Neuronal stem cell (in vitro differentiated cells): ENCODE measurements at regions not wholly inside any gene's neighbourhood (a gene's known extent, or its start where the extent isn't known, plus 50 kb on each side); places are given as distances from the start of the nearest gene placed in this dataset.

Experiments
- DNase-seq: peaks from one replicate; pipeline ENCODE4 v3.0.0-alpha.2; 2013; ENCODE audit warnings: low spot score
- H2AFZ ChIP-seq: one replicate; pipeline ENCODE4 v1.6.1; 2013; ENCODE audit warnings: mild to moderate bottlenecking, low read length, inconsistent platforms
- H2AK5ac ChIP-seq: 2 replicates; pipeline ENCODE4 v1.6.1; 2013; ENCODE audit warnings: low read depth, mild to moderate bottlenecking, inconsistent platforms, low read length, moderate library complexity, mixed read lengths
- H2BK120ac ChIP-seq: 2 replicates; pipeline ENCODE4 v1.6.1; 2013; ENCODE audit warnings: low read depth, mild to moderate bottlenecking, inconsistent platforms, low read length, moderate library complexity, mixed read lengths
- H2BK12ac ChIP-seq: one replicate; pipeline ENCODE4 v1.6.1; 2013; ENCODE audit warnings: low read length, inconsistent platforms
- H2BK15ac ChIP-seq: 2 replicates; pipeline ENCODE4 v1.6.1; 2013; ENCODE audit warnings: mild to moderate bottlenecking, low read length, inconsistent platforms, mixed read lengths
- H2BK5ac ChIP-seq: one replicate; pipeline ENCODE4 v1.6.1; 2013; ENCODE audit warnings: inconsistent platforms, mild to moderate bottlenecking, low read length, moderate library complexity
- H3K14ac ChIP-seq: one replicate; pipeline ENCODE4 v1.6.1; 2013; ENCODE audit warnings: low read length, inconsistent platforms
- H3K18ac ChIP-seq: 2 replicates; pipeline ENCODE4 v1.6.1; 2013; ENCODE audit warnings: low read length, inconsistent platforms
- H3K23ac ChIP-seq: 2 replicates; pipeline ENCODE4 v1.6.1; 2013; ENCODE audit warnings: low read depth, mild to moderate bottlenecking, mixed read lengths, low read length, inconsistent platforms; ENCODE audit not compliant: poor library complexity
- H3K27ac ChIP-seq: replicated peaks from 3 replicates; pipeline ENCODE4 v1.5.1; 2013; ENCODE audit warnings: low read length, inconsistent platforms
- H3K27me3 ChIP-seq, 3 experiments: 2 replicates each; pipeline ENCODE4 v1.6.1; 2013; ENCODE audit warnings: low read length in 3 of 3, mild to moderate bottlenecking in 2 of 3, inconsistent platforms in 1 of 3, low read depth in 1 of 3, mixed read lengths in 1 of 3, moderate library complexity in 1 of 3; ENCODE audit not compliant: control insufficient read depth in 3 of 3, insufficient read depth in 3 of 3
- H3K36me3 ChIP-seq, 2 donors: replicated peaks in 1 of 2; 2 replicates each; pipeline ENCODE4 v1.6.1; 2013; ENCODE audit warnings: low read length in 2 of 2; ENCODE audit not compliant: control insufficient read depth in 2 of 2, insufficient read depth in 2 of 2
- H3K4ac ChIP-seq: 2 replicates; pipeline ENCODE4 v1.6.1; 2013; ENCODE audit warnings: inconsistent platforms, mild to moderate bottlenecking, low read length, moderate library complexity
- H3K4me1 ChIP-seq, 2 donors: 1 replicate in 1 of 2; 2 replicates in 1 of 2; pipeline ENCODE4 v1.6.1; 2013; ENCODE audit warnings: low read length in 2 of 2, low read depth in 1 of 2; ENCODE audit not compliant: control insufficient read depth in 2 of 2, insufficient read depth in 1 of 2
- H3K4me2 ChIP-seq: one replicate; pipeline ENCODE4 v1.6.1; 2013; ENCODE audit warnings: mild to moderate bottlenecking, low read length, inconsistent platforms; ENCODE audit not compliant: insufficient read depth, poor library complexity, severe bottlenecking
- H3K4me3 ChIP-seq, 2 donors: 2 replicates each; pipeline ENCODE4 v1.5.1; 2013; ENCODE audit warnings: low read length in 2 of 2, mild to moderate bottlenecking in 2 of 2, inconsistent platforms in 1 of 2, moderate library complexity in 1 of 2
- H3K79me1 ChIP-seq: one replicate; pipeline ENCODE4 v1.6.1; 2013; ENCODE audit warnings: low read depth, mild to moderate bottlenecking, inconsistent platforms, low read length, moderate library complexity
- H3K9ac ChIP-seq: one replicate; pipeline ENCODE4 v1.6.1; 2013; ENCODE audit warnings: mild to moderate bottlenecking, low read depth, low read length, inconsistent platforms; ENCODE audit not compliant: poor library complexity
- H3K9me3 ChIP-seq, 2 donors: replicated peaks in 1 of 2; 2 replicates each; pipeline versions ENCODE3 to v1.6.1; 2013; ENCODE audit warnings: low read length in 2 of 2, mild to moderate bottlenecking in 2 of 2, inconsistent platforms in 1 of 2, low read depth in 1 of 2, mixed read lengths in 1 of 2, moderate library complexity in 1 of 2; ENCODE audit not compliant: control insufficient read depth in 2 of 2, insufficient read depth in 1 of 2
- H4K8ac ChIP-seq: one replicate; pipeline ENCODE4 v1.6.1; 2013; ENCODE audit warnings: low read depth, mild to moderate bottlenecking, inconsistent platforms, low read length, moderate library complexity
- H4K91ac ChIP-seq: one replicate; pipeline ENCODE4 v1.6.1; 2013; ENCODE audit warnings: low read length, low read depth, mild to moderate bottlenecking, inconsistent platforms; ENCODE audit not compliant: poor library complexity
- WGBS, 2 donors: extraction: QIAGEN DNeasy Blood & Tissue Kit; methylation state at CpG; one replicate each; pipeline ENCODE4 v1.1.7; 2013; ENCODE audit warnings: missing lambda C conversion rate in 2 of 2, mixed read lengths in 1 of 2; ENCODE audit not compliant: insufficient read length in 2 of 2, insufficient replicate concordance in 1 of 2; ENCODE audit errors: extremely low coverage in 2 of 2; 5-methylcytosine and 5-hydroxymethylcytosine counted together

DNA sequence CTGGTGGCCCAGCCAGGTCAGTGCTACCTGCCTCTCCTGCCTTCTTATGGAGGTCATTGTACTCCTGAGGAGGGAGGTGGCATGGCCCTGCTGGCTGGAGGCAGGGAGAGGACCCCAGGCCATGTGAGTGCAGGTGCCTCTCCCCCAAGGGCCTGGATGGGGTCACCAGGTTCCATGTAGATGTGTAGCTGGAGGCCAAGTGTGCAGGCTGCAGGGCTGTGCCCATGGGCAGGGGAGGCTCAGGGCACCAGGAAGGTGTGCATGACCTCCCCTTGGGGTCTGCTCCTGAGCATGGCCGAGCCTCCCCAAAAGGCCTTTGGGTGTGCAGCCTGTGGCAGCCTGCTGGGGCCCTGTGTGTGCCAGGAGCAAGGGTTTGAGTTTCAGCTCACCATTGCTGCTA is 128.1 kb upstream of the HDAC4 start:
- H3K27me3 ChIP-seq: peaks cover 0 to 17% (median 0%) of the 10 kb centered on the region in 3 experiments
- no peak overlapping the region for H4K8ac ChIP-seq
- H3K4me1 ChIP-seq: peaks cover 19% of the 10 kb centered on the region in 2 donors
- no peak overlapping the region for H3K4me2 ChIP-seq
- H3K9me3 ChIP-seq: peaks cover 5 to 6% of the 10 kb centered on the region in 2 donors
- peak overlapping the region; percentile 62 for H3K18ac ChIP-seq
- H2AK5ac ChIP-seq: peak overlapping the region; percentile 5
- H3K23ac ChIP-seq: no peak overlapping the region
- peak overlapping the region; percentile 61 for H2BK15ac ChIP-seq
- DNase-seq: no peak
- H2BK120ac ChIP-seq: peak overlapping the region; percentile 90
- no peak overlapping the region for H2AFZ ChIP-seq
- WGBS, 2 donors: no CpG with 5 or more reads among the region's 1 CpG
- H3K4me3 ChIP-seq: no peak overlapping the region
- H3K79me1 ChIP-seq: peaks cover 3% of the 10 kb centered on the region
- H2BK5ac ChIP-seq: no peak overlapping the region
- peak overlapping the region; percentile 53 for H2BK12ac ChIP-seq
- H4K91ac ChIP-seq: no peak overlapping the region
- H3K36me3 ChIP-seq: peaks cover 0 to 2% of the 10 kb centered on the region in 2 donors
- H3K4ac ChIP-seq: peak overlapping the region; percentile 67
- H3K9ac ChIP-seq: peak overlapping the region; percentile 26
- H3K27ac ChIP-seq: no peak overlapping the region
- H3K14ac ChIP-seq: no peak overlapping the region

DNA sequence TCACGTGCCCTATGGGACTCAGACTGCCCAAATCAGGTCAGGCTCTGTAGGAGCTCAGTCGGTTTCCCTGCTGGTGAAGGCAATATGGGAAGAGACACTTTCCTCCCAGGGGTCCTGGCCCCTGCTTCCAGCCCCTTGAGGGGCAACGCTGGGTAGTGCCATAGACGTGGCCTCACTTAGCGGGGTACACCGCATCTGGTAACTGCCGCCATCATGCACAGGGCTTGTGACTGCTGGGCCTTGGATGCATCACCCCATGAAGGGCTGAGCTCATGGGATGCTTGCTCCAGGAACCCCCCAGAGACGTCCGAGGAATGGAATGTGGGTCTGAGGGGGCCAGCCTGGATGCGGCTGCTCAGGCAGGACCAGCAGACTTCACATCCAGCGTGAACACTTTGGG is 127.3 kb upstream of the HDAC4 start:
- Histone ChIP-seq H3K14ac (no peak overlapping the region), H3K4ac (no peak overlapping the region), H2BK12ac (no peak overlapping the region), H2BK5ac (no peak overlapping the region), H3K4me3 (no peak overlapping the region), H3K27me3 (peaks cover 0 to 17% (median 0%) of the 10 kb centered on the region in 3 experiments), H3K36me3 (peaks cover 0 to 2% of the 10 kb centered on the region in 2 donors), H2BK15ac (peak overlapping the region; percentile 88), H3K27ac (no peak overlapping the region), H2AFZ (no peak overlapping the region), H3K18ac (no peak overlapping the region), H4K8ac (no peak overlapping the region), H3K4me1 (peaks cover 17 to 19% of the 10 kb centered on the region in 2 donors), H2BK120ac (no peak overlapping the region), H3K79me1 (peaks cover 3% of the 10 kb centered on the region), H3K9me3 (peaks cover 5 to 6% of the 10 kb centered on the region in 2 donors), H3K9ac (no peak overlapping the region), H3K23ac (no peak overlapping the region), H3K4me2 (no peak overlapping the region), H2AK5ac (peak overlapping the region; percentile 85), H4K91ac (no peak overlapping the region)
- no peak for DNase-seq
- no CpG with 5 or more reads among the region's 11 CpGs for WGBS, 2 donors

DNA sequence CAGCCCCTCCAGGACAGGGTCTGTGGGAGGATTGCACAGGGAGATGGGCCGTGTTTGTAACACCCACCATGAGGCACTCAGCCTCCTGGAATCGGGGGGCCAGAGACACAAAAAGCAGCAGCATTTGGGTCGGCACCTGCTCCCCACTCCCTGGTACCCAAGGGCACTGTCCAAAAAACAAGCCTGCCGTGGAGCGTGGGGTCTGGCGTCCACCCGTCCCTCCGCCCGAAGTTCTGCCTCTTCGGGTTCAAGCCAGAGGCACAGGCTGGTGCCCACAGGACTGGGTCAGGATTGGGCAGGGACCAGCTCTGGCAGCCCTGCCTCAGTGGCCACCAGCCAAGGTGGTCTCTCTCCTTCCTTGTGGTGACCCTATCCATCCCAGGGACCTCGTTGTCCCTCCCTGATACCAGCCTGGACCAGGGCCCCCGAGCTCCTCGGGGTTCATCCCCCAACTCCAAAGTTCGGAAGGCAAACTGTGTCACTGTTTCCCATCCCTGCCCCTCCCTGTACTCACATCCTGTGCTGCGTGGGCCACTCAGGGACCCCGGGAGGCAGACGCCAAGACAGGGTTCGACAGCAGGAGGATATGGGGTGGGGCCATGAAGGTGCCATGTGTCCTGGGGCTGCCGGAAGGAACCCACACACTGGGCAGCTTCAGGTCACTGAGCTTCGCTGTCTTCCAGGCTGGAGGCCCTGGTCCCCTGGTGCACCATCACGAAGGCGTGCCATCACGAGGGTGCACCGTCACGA is 126.0 kb upstream of the HDAC4 start:
- H2AK5ac ChIP-seq: peak overlapping the region; percentile 91
- no peak overlapping the region for H3K27ac ChIP-seq
- H2BK5ac ChIP-seq: no peak overlapping the region
- H3K23ac ChIP-seq: no peak overlapping the region
- no peak overlapping the region for H4K8ac ChIP-seq
- no peak overlapping the region for H3K9ac ChIP-seq
- no peaks in the 10 kb centered on the region for H3K36me3 ChIP-seq
- no peak overlapping the region for H2BK12ac ChIP-seq
- H2AFZ ChIP-seq: no peak overlapping the region
- no peak overlapping the region for H3K4me2 ChIP-seq
- peak overlapping the region; percentile 12 for H4K91ac ChIP-seq
- H3K9me3 ChIP-seq: peaks cover 3 to 5% of the 10 kb centered on the region in 2 donors
- no peak overlapping the region for H2BK120ac ChIP-seq
- no peak overlapping the region for H3K4me3 ChIP-seq
- DNase-seq: no peak
- H3K27me3 ChIP-seq: peaks cover 0 to 17% (median 0%) of the 10 kb centered on the region in 3 experiments
- peak overlapping the region; percentile 73 for H2BK15ac ChIP-seq
- H3K14ac ChIP-seq: no peak overlapping the region
- no peaks in the 10 kb centered on the region for H3K79me1 ChIP-seq
- WGBS, 2 donors: no CpG with 5 or more reads among the region's 25 CpGs
- no peak overlapping the region for H3K4ac ChIP-seq
- H3K4me1 ChIP-seq: peaks cover 7 to 13% of the 10 kb centered on the region in 2 donors
- peak overlapping the region; percentile 83 for H3K18ac ChIP-seq

DNA sequence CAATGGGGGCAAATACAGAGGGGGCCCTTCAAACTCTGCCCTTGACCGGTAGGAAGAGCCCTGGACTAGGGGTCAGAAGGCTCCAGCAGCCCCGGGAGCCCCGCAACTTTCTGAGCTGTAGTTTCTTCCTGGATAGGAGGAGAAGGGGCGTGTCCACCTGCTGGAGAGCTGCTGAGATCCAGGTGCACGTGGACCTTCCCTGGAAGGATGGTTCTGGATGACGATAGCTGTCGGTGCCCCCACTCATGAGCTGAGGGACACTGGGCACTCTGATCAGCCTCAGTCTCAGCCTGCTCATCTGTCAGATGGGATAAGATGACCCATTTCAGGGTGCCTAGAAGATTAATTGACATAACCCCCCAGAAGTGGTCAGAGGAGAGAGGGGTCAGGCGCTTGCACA is 125.2 kb upstream of the HDAC4 start:
- H3K4me2 ChIP-seq: no peak overlapping the region
- H3K9ac ChIP-seq: no peak overlapping the region
- H3K27ac ChIP-seq: no peak overlapping the region
- H3K9me3 ChIP-seq: peaks cover 3 to 5% of the 10 kb centered on the region in 2 donors
- H2BK15ac ChIP-seq: no peak overlapping the region
- no peak overlapping the region for H3K4me3 ChIP-seq
- no peak overlapping the region for H4K91ac ChIP-seq
- peaks cover 0 to 6% of the 10 kb centered on the region in 2 donors for H3K4me1 ChIP-seq
- no peak overlapping the region for H2AFZ ChIP-seq
- H3K4ac ChIP-seq: no peak overlapping the region
- no peak overlapping the region for H2BK12ac ChIP-seq
- DNase-seq: no peak
- H2BK5ac ChIP-seq: no peak overlapping the region
- H2AK5ac ChIP-seq: peak overlapping the region; percentile 91
- no peak overlapping the region for H3K18ac ChIP-seq
- H3K23ac ChIP-seq: no peak overlapping the region
- no peak overlapping the region for H2BK120ac ChIP-seq
- no CpG with 5 or more reads among the region's 8 CpGs for WGBS, 2 donors
- no peak overlapping the region for H4K8ac ChIP-seq
- no peak overlapping the region for H3K14ac ChIP-seq
- H3K79me1 ChIP-seq: no peaks in the 10 kb centered on the region
- H3K36me3 ChIP-seq: no peaks in the 10 kb centered on the region
- H3K27me3 ChIP-seq: peaks cover 0 to 17% (median 0%) of the 10 kb centered on the region in 3 experiments
